ENCODE measurements at regions not wholly inside any gene's neighbourhood (a gene's known extent, or its start where the extent isn't known, plus 50 kb on each side); places are given as distances from the start of the nearest gene placed in this dataset.
A peak's percentile ranks its signal among the peaks of the same experiment; 100 is the strongest.

GRCh38 chr17:33986088-33986487 is 269.0 kb upstream of the CCL2 start:
- Histone ChIP-seq H3K4me3 (ENCODE audit: low read length in 2 of 2) (no peak overlapping the region), H3K27ac (ENCODE audit: low read depth, low read length) (no peak overlapping the region), H3K4me1 (ENCODE audit: insufficient read depth, low read length) (no peaks in the 10 kb centered on the region), H3K9me3 (ENCODE audit: control insufficient read depth in 1 of 2, low read length in 2 of 2) (no peaks in the 10 kb centered on the region), H3K27me3 (ENCODE audit: insufficient read depth, low read length) (no peaks in the 10 kb centered on the region), H3K36me3 (ENCODE audit: insufficient read depth, low read length) (no peaks in the 10 kb centered on the region)
- Mint-ChIP-seq H3K27ac (no peak overlapping the region), H3K9me3 (peaks cover 0 to 4% (median 0%) of the 10 kb centered on the region in 8 donors), H3K27me3 (peaks cover 1 to 12% of the 10 kb centered on the region in 2 donors), H3K36me3 (no peaks in the 10 kb centered on the region), H3K4me3 (no peak overlapping the region), H3K4me1 (no peaks in the 10 kb centered on the region)
- intact Hi-C loops (cut with micrococcal nuclease): no loop called here
- no peak for DNase-seq
- ChIA-PET CTCF (ENCODE audit: partially characterized antibody) (no interaction called here), POLR2A (ENCODE audit: partially characterized antibody) (no interaction called here)

DNA sequence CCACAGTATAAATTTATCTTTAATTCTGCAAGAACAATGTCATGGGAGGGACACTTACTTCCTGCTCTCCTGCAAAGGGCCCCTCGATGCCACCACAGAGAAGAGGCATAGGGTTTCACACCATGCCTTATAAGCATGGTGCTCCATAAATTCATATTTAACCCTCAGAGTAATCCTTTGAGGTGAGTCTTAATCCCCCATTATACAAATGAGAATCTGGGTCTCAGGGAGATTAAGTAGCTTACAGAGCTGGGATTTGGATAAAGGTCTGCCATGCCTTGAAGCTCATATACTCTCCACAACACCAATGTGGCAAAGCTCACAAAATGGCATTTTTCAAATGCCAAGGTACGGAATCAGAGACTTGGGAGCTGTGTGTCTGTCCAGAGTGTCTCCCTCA is 268.5 kb upstream of the CCL2 start:
- Mint-ChIP-seq H3K36me3 (no peaks in the 10 kb centered on the region), H3K4me3 (no peak overlapping the region), H3K4me1 (no peaks in the 10 kb centered on the region), H3K27me3 (peaks cover 1 to 15% of the 10 kb centered on the region in 2 donors), H3K9me3 (peaks cover 0 to 4% (median 0%) of the 10 kb centered on the region in 8 donors), H3K27ac (no peak overlapping the region)
- Histone ChIP-seq H3K36me3 (ENCODE audit: insufficient read depth, low read length) (no peaks in the 10 kb centered on the region), H3K9me3 (ENCODE audit: control insufficient read depth in 1 of 2, low read length in 2 of 2) (no peaks in the 10 kb centered on the region), H3K27ac (ENCODE audit: low read depth, low read length) (no peak overlapping the region), H3K27me3 (ENCODE audit: insufficient read depth, low read length) (no peaks in the 10 kb centered on the region), H3K4me1 (ENCODE audit: insufficient read depth, low read length) (no peaks in the 10 kb centered on the region), H3K4me3 (ENCODE audit: low read length in 2 of 2) (no peak overlapping the region)
- no peak for DNase-seq
- intact Hi-C loops (cut with micrococcal nuclease): no loop called here
- CTCF ChIA-PET (ENCODE audit: partially characterized antibody): no interaction called here
- POLR2A ChIA-PET (ENCODE audit: partially characterized antibody): no interaction called here

GRCh38 chr17:33987162-33987561 is 267.9 kb upstream of the CCL2 start:
- DNase-seq: no peak
- H3K27ac Mint-ChIP-seq: no peak overlapping the region
- no peak overlapping the region for H3K4me3 ChIP-seq (ENCODE audit: low read length in 2 of 2)
- no peaks in the 10 kb centered on the region for H3K36me3 Mint-ChIP-seq
- no peaks in the 10 kb centered on the region for H3K36me3 ChIP-seq (ENCODE audit: insufficient read depth, low read length)
- POLR2A ChIA-PET (ENCODE audit: partially characterized antibody): no interaction called here
- peaks cover 0 to 4% (median 0%) of the 10 kb centered on the region in 8 donors for H3K9me3 Mint-ChIP-seq
- CTCF ChIA-PET (ENCODE audit: partially characterized antibody): no interaction called here
- intact Hi-C loops (cut with micrococcal nuclease): no loop called here
- no peaks in the 10 kb centered on the region for H3K9me3 ChIP-seq (ENCODE audit: control insufficient read depth in 1 of 2, low read length in 2 of 2)
- no peaks in the 10 kb centered on the region for H3K4me1 Mint-ChIP-seq
- H3K27ac ChIP-seq (ENCODE audit: low read depth, low read length): no peak overlapping the region
- H3K27me3 ChIP-seq (ENCODE audit: insufficient read depth, low read length): no peaks in the 10 kb centered on the region
- H3K27me3 Mint-ChIP-seq: peaks cover 1 to 15% of the 10 kb centered on the region in 2 donors
- H3K4me1 ChIP-seq (ENCODE audit: insufficient read depth, low read length): no peaks in the 10 kb centered on the region
- no peak overlapping the region for H3K4me3 Mint-ChIP-seq

DNA sequence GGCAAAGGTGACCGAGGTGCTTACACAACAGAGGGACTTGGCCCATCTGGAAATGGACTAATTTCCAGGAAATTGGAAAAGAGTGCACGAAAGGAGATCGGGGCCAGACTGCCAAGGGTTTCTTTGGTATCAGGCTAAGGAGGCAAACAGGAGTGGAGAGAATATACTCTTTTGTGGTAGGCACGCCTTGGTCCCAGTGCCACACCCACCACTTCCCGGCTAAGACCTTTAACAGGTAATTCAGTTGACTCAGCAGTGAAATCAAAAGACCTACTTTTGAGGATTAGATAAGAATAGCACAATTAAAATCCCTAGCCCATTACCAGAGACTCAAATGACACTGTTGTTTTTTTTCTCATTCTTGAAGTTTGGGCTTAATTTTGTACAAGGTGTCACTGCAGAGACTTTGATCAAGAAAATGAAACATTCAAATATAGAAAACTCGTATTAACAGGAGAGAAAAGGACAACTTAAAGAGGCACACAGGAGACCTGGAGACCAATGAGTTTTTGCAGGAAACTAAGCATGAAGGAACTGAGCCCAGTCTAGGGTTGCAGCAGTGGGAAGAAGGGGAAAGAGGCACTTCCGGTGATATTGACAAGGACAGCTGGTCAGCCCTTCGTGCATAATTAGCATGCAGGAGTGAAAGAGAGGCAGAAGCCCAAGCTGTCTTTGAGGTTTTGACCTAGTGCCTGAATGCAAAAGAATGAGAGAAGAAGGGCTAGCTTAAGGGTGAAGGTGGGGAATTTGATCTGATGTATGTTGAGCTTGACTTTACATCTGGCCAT is 265.5 kb upstream of the CCL2 start:
- ChIA-PET CTCF (ENCODE audit: partially characterized antibody) (no interaction called here), POLR2A (ENCODE audit: partially characterized antibody) (no interaction called here)
- H3K36me3 ChIP-seq (ENCODE audit: insufficient read depth, low read length): no peaks in the 10 kb centered on the region
- DNase-seq: no peak
- H3K4me1 ChIP-seq (ENCODE audit: insufficient read depth, low read length): no peaks in the 10 kb centered on the region
- no peaks in the 10 kb centered on the region for H3K27me3 ChIP-seq (ENCODE audit: insufficient read depth, low read length)
- Mint-ChIP-seq H3K4me1 (no peaks in the 10 kb centered on the region), H3K36me3 (no peaks in the 10 kb centered on the region), H3K4me3 (no peak overlapping the region), H3K27ac (peak overlapping the region in 1 of 7 donors; percentile 49), H3K27me3 (peaks cover 1 to 13% of the 10 kb centered on the region in 2 donors), H3K9me3 (peaks cover 0 to 4% (median 0%) of the 10 kb centered on the region in 8 donors)
- H3K9me3 ChIP-seq (ENCODE audit: control insufficient read depth in 1 of 2, low read length in 2 of 2): no peaks in the 10 kb centered on the region
- intact Hi-C loops (cut with micrococcal nuclease): no loop called here
- H3K4me3 ChIP-seq (ENCODE audit: low read length in 2 of 2): no peak overlapping the region
- no peak overlapping the region for H3K27ac ChIP-seq (ENCODE audit: low read depth, low read length)

GRCh38 chr17:33990943-33991706 is 264.0 kb upstream of the CCL2 start:
- H3K4me1 Mint-ChIP-seq: no peaks in the 10 kb centered on the region
- H3K27ac Mint-ChIP-seq: no peak overlapping the region
- H3K9me3 ChIP-seq (ENCODE audit: control insufficient read depth in 1 of 2, low read length in 2 of 2): no peaks in the 10 kb centered on the region
- peaks cover 0 to 4% (median 0%) of the 10 kb centered on the region in 8 donors for H3K9me3 Mint-ChIP-seq
- H3K4me3 Mint-ChIP-seq: no peak overlapping the region
- no peak overlapping the region for H3K4me3 ChIP-seq (ENCODE audit: low read length in 2 of 2)
- no peak overlapping the region for H3K27ac ChIP-seq (ENCODE audit: low read depth, low read length)
- no peak for DNase-seq
- no peaks in the 10 kb centered on the region for H3K27me3 ChIP-seq (ENCODE audit: insufficient read depth, low read length)
- ChIA-PET CTCF (ENCODE audit: partially characterized antibody) (no interaction called here), POLR2A (ENCODE audit: partially characterized antibody) (no interaction called here)
- no peaks in the 10 kb centered on the region for H3K36me3 ChIP-seq (ENCODE audit: insufficient read depth, low read length)
- intact Hi-C loops (cut with micrococcal nuclease): no loop called here
- no peaks in the 10 kb centered on the region for H3K4me1 ChIP-seq (ENCODE audit: insufficient read depth, low read length)
- peaks cover 1 to 9% of the 10 kb centered on the region in 2 donors for H3K27me3 Mint-ChIP-seq
- no peaks in the 10 kb centered on the region for H3K36me3 Mint-ChIP-seq

- Mint-ChIP-seq H3K4me3 (no peak overlapping the region), H3K27me3 (peaks cover 1 to 9% of the 10 kb centered on the region in 2 donors), H3K4me1 (no peaks in the 10 kb centered on the region), H3K36me3 (no peaks in the 10 kb centered on the region), H3K9me3 (peaks cover 0 to 5% (median 3%) of the 10 kb centered on the region in 8 donors), H3K27ac (no peak overlapping the region)
- H3K27me3 ChIP-seq (ENCODE audit: insufficient read depth, low read length): no peaks in the 10 kb centered on the region
- no peak for DNase-seq
- H3K27ac ChIP-seq (ENCODE audit: low read depth, low read length): no peak overlapping the region
- ChIA-PET POLR2A (ENCODE audit: partially characterized antibody) (no interaction called here), CTCF (ENCODE audit: partially characterized antibody) (no interaction called here)
- intact Hi-C loops (cut with micrococcal nuclease): no loop called here
- no peaks in the 10 kb centered on the region for H3K36me3 ChIP-seq (ENCODE audit: insufficient read depth, low read length)
- no peaks in the 10 kb centered on the region for H3K9me3 ChIP-seq (ENCODE audit: control insufficient read depth in 1 of 2, low read length in 2 of 2)
- H3K4me3 ChIP-seq (ENCODE audit: low read length in 2 of 2): no peak overlapping the region
- H3K4me1 ChIP-seq (ENCODE audit: insufficient read depth, low read length): no peaks in the 10 kb centered on the region
These were observed 263.0 kb upstream of the CCL2 start for GRCh38 chr17:33992113-33992512.

GRCh38 chr17:34000639-34001038 is 254.4 kb upstream of the CCL2 start:
- Histone ChIP-seq H3K4me3 (ENCODE audit: low read length in 2 of 2) (no peak overlapping the region), H3K27me3 (ENCODE audit: insufficient read depth, low read length) (no peaks in the 10 kb centered on the region), H3K36me3 (ENCODE audit: insufficient read depth, low read length) (no peaks in the 10 kb centered on the region), H3K4me1 (ENCODE audit: insufficient read depth, low read length) (no peaks in the 10 kb centered on the region), H3K27ac (ENCODE audit: low read depth, low read length) (no peak overlapping the region), H3K9me3 (ENCODE audit: control insufficient read depth in 1 of 2, low read length in 2 of 2) (peaks cover 0 to 4% of the 10 kb centered on the region in 2 donors)
- ChIA-PET CTCF (ENCODE audit: partially characterized antibody) (no interaction called here), POLR2A (ENCODE audit: partially characterized antibody) (no interaction called here)
- DNase-seq: no peak
- Mint-ChIP-seq H3K4me3 (peak overlapping the region in 1 of 8 donors; percentile 15), H3K4me1 (no peaks in the 10 kb centered on the region), H3K27ac (no peak overlapping the region), H3K36me3 (peaks cover 0 to 7% of the 10 kb centered on the region in 2 donors), H3K9me3 (peaks cover 5 to 30% (median 21%) of the 10 kb centered on the region in 8 donors), H3K27me3 (peaks cover 12% of the 10 kb centered on the region in 2 donors)
- intact Hi-C loops (cut with micrococcal nuclease): no loop called here

All from CD4-positive, alpha-beta memory T cell (primary cell).